ENCODE measurements at regions not wholly inside any gene's neighbourhood (a gene's known extent, or its start where the extent isn't known, plus 50 kb on each side); places are given as distances from the start of the nearest gene placed in this dataset.

- TF ChIP-seq, protein P1, sequence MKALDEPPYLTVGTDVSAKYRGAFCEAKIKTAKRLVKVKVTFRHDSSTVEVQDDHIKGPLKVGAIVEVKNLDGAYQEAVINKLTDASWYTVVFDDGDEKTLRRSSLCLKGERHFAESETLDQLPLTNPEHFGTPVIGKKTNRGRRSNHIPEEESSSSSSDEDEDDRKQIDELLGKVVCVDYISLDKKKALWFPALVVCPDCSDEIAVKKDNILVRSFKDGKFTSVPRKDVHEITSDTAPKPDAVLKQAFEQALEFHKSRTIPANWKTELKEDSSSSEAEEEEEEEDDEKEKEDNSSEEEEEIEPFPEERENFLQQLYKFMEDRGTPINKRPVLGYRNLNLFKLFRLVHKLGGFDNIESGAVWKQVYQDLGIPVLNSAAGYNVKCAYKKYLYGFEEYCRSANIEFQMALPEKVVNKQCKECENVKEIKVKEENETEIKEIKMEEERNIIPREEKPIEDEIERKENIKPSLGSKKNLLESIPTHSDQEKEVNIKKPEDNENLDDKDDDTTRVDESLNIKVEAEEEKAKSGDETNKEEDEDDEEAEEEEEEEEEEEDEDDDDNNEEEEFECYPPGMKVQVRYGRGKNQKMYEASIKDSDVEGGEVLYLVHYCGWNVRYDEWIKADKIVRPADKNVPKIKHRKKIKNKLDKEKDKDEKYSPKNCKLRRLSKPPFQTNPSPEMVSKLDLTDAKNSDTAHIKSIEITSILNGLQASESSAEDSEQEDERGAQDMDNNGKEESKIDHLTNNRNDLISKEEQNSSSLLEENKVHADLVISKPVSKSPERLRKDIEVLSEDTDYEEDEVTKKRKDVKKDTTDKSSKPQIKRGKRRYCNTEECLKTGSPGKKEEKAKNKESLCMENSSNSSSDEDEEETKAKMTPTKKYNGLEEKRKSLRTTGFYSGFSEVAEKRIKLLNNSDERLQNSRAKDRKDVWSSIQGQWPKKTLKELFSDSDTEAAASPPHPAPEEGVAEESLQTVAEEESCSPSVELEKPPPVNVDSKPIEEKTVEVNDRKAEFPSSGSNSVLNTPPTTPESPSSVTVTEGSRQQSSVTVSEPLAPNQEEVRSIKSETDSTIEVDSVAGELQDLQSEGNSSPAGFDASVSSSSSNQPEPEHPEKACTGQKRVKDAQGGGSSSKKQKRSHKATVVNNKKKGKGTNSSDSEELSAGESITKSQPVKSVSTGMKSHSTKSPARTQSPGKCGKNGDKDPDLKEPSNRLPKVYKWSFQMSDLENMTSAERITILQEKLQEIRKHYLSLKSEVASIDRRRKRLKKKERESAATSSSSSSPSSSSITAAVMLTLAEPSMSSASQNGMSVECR (CRISPR knock-in tag; IDR thresholded peaks at IDR 0.05; ENCODE audit: borderline replicate concordance), result no peak
- TF ChIP-seq E2F4 (CRISPR knock-in tag; IDR thresholded peaks at IDR 0.05; ENCODE audit: borderline replicate concordance, low read depth) (no peak), ZNF396 (CRISPR knock-in tag; IDR thresholded peaks at IDR 0.05; ENCODE audit: borderline replicate concordance) (no peak), RORB (CRISPR knock-in tag; IDR thresholded peaks at IDR 0.05) (no peak), MAX (CRISPR knock-in tag; IDR thresholded peaks at IDR 0.05) (no peak)
Observed at GRCh38 chr18:34002130-34002529, 222.6 kb downstream of the NOL4 start (continued).

DNA sequence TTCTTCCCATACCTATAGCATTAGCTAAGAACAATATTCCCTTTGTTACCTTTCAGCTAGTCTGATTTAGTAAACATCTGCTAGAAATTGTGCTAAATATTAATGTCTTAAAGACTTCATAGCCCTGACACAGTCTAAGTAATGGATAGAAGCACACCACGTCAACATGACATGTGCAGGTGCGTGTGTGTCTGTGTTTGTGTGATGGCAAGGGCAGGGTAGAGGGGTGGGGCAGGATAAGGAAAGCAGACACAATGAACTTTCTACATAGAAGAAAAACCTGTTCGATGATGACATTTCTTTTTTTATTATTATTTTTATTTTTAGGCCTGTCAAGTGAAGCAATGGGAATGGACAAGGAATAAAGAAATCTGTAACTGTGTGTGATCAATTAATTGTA is 223.3 kb downstream of the NOL4 start:
- CTCF ChIA-PET, result no interaction called here
- peaks cover 24% of the 10 kb centered on the region for H3K36me3 Mint-ChIP-seq
- no peak for ATAC-seq
- H3K27me3 Mint-ChIP-seq (ENCODE audit: low read depth), result no peaks in the 10 kb centered on the region; the same call in 1 of the 2 replicates
- no peak overlapping the region for H3K27ac Mint-ChIP-seq
- no peak for TF ChIP-seq ATF6 (CRISPR knock-in tag; IDR thresholded peaks at IDR 0.05)
- TF ChIP-seq ZNF671 (CRISPR knock-in tag; IDR thresholded peaks at IDR 0.05), result no peak
- no peak for TF ChIP-seq CREM (CRISPR knock-in tag; IDR thresholded peaks at IDR 0.05)
- TF ChIP-seq USF1 (CRISPR knock-in tag; IDR thresholded peaks at IDR 0.05), result no peak
- no peak for TF ChIP-seq PRDM15 (CRISPR knock-in tag; IDR thresholded peaks at IDR 0.05)
- TF ChIP-seq NR3C1 (CRISPR knock-in tag; conservative IDR thresholded peaks at IDR 0.05; ENCODE audit: low read depth), result no peak
- TF ChIP-seq, protein P2, sequence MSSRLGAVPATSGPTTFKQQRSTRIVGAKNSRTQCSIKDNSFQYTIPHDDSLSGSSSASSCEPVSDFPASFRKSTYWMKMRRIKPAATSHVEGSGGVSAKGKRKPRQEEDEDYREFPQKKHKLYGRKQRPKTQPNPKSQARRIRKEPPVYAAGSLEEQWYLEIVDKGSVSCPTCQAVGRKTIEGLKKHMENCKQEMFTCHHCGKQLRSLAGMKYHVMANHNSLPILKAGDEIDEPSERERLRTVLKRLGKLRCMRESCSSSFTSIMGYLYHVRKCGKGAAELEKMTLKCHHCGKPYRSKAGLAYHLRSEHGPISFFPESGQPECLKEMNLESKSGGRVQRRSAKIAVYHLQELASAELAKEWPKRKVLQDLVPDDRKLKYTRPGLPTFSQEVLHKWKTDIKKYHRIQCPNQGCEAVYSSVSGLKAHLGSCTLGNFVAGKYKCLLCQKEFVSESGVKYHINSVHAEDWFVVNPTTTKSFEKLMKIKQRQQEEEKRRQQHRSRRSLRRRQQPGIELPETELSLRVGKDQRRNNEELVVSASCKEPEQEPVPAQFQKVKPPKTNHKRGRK (CRISPR knock-in tag; IDR thresholded peaks at IDR 0.05; ENCODE audit: borderline replicate concordance), result no peak
- POLR2A ChIA-PET, result no interaction called here
- no peak overlapping the region for H3K4me3 Mint-ChIP-seq
- peaks cover 39% of the 10 kb centered on the region for H3K9me3 Mint-ChIP-seq
- peaks cover 17% of the 10 kb centered on the region for H3K4me1 Mint-ChIP-seq
- DNase-seq (ENCODE audit: low spot score), result no peak

All from WTC11 (cell line).